ENCODE measurements at regions not wholly inside any gene's neighbourhood (a gene's known extent, or its start where the extent isn't known, plus 50 kb on each side); places are given as distances from the start of the nearest gene placed in this dataset.

- Histone ChIP-seq H2BK15ac (ENCODE audit: low read depth, low read length) (no peak overlapping the region), H3K9me1 (ENCODE audit: insufficient read depth, low read length) (no peaks in the 10 kb centered on the region), H4K91ac (ENCODE audit: insufficient read depth, low read depth, low read length) (no peak overlapping the region), H3K4me2 (ENCODE audit: low read depth, low read length) (no peak overlapping the region), H4K5ac (ENCODE audit: low read depth, low read length) (no peak overlapping the region), H2BK5ac (ENCODE audit: low read depth, low read length, poor library complexity, severe bottlenecking) (no peak overlapping the region), H3K9me3 (ENCODE audit: control insufficient read depth, insufficient read depth, low read length) (peaks cover 12% of the 10 kb centered on the region), H3K23ac (ENCODE audit: low read depth, low read length) (no peak overlapping the region), H2AK5ac (ENCODE audit: low read depth, low read length) (no peak overlapping the region), H3K14ac (replicated peaks; ENCODE audit: low read depth, low read length) (no peak overlapping the region), H3K56ac (ENCODE audit: extremely low read depth, insufficient read depth, low read length) (no peak overlapping the region), H3K4me3 (ENCODE audit: insufficient read depth, low read depth, low read length) (no peak overlapping the region), H2AFZ (replicated peaks; ENCODE audit: low read length, poor library complexity) (no peak overlapping the region), H3K79me1 (ENCODE audit: low read depth in 1 of 2, low read length in 2 of 2) (no peaks in the 10 kb centered on the region), H4K20me1 (ENCODE audit: insufficient read depth, low read length) (no peaks in the 10 kb centered on the region), H3K27ac (ENCODE audit: insufficient read depth, low read length) (no peak overlapping the region), H3K4ac (ENCODE audit: low read depth, low read length) (no peak overlapping the region), H3K4me1 (ENCODE audit: control insufficient read depth, insufficient read depth, low read length) (no peaks in the 10 kb centered on the region), H3K9ac (ENCODE audit: low read depth, low read length) (no peak overlapping the region), H4K8ac (ENCODE audit: low read depth in 2 of 2, low read length in 2 of 2) (no peak overlapping the region), H3K36me3 (ENCODE audit: control insufficient read depth, insufficient read depth, low read length) (no peaks in the 10 kb centered on the region), H3K18ac (ENCODE audit: low read depth, low read length) (no peak overlapping the region), H2BK120ac (ENCODE audit: low read depth, low read length) (no peak overlapping the region), H3K27me3 (ENCODE audit: control insufficient read depth, insufficient read depth, low read length) (no peaks in the 10 kb centered on the region), H2BK20ac (ENCODE audit: low read depth, low read length) (no peak overlapping the region), H2AK9ac (replicated peaks; ENCODE audit: low read depth, low read length, poor library complexity) (no peak overlapping the region)
- no peak for ATAC-seq (ENCODE audit: low read depth)
- intact Hi-C loops (cut with micrococcal nuclease) (no loop called here), dilution Hi-C loops (cut with HindIII; ENCODE audit: low sequenced_read_pairs, unreplicated experiment) (no loop called here), in situ Hi-C loops (cut with MboI; ENCODE audit: low sequenced_read_pairs) (no loop called here)
- ChIA-PET CTCF (no interaction called here), POLR2A (ENCODE audit: unreplicated experiment) (no interaction called here)
- no CpG with 5 or more reads among the region's 1 CpG for WGBS, 2 experiments (ENCODE audit: extremely low coverage in 2 of 2, insufficient read length in 1 of 2)
- TF ChIP-seq RFX5 (IDR thresholded peaks at IDR 0.05; ENCODE audit: low read depth, low read length) = no peak
- no peak for TF ChIP-seq FOS (IDR thresholded peaks at IDR 0.05; ENCODE audit: low read depth, low read length)
- BruUV-seq (replicated peaks) = no TSS peak
- DNase-seq = no peak
Measured at GRCh38 chr5:63878788-63879187, 83.5 kb downstream of the HTR1A start.

Measured in IMR-90 (cell line).